GM18517 (cell line): ENCODE measurements at regions not wholly inside any gene's neighbourhood (a gene's known extent, or its start where the extent isn't known, plus 50 kb on each side); places are given as distances from the start of the nearest gene placed in this dataset.

Experiments used
- ATAC-seq: cut with Tn5 transposase; IDR thresholded peaks from one replicate; pipeline ENCODE4 v1.9.1; 2021; ENCODE audit warnings: mild to moderate bottlenecking, moderate library complexity; ENCODE audit not compliant: unreplicated experiment

GRCh38 chr4:129531253-129531652 lies 435.3 kb downstream of the C4orf33 start:
- ATAC-seq, result no peak

DNA sequence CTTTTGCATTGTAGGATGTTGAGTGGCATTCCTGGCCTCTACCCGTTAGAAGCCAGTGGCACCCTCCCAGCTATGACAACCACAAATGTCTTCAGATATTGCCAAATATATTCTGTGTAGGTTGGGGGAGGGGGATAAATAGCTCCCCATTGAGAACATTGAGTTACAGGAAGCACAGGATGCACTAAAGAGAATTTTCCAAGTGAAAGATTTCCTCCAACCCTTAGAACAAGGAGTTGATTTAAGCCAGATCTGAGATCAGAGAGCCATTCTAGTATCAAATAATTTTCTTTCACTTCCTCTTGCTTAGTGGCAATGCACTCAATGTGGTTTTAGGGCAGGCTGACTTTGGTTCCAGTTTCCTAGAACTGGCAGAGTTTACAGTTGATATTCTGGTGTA lies 436.6 kb downstream of the C4orf33 start:
- ATAC-seq, result peak; percentile 81

DNA sequence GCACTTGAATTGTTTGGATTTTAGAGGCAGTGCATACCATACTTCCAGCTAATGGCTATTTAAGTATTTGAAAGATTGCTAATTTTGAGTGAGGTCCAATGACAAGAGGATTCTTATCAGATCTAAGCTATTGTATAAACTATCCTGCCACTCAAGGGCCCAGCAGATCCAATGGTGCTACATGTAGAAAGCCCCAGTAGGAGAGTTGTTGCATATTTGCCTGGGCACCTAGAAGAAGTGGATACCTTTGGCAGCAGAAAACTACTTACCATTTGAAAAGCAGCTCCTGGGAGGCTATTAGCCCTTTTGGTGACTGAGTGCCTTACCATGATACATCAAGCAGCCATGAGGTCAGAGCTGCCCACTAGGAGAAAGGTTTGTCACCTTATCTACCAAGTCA lies 447.3 kb downstream of the C4orf33 start:
- no peak for ATAC-seq

DNA sequence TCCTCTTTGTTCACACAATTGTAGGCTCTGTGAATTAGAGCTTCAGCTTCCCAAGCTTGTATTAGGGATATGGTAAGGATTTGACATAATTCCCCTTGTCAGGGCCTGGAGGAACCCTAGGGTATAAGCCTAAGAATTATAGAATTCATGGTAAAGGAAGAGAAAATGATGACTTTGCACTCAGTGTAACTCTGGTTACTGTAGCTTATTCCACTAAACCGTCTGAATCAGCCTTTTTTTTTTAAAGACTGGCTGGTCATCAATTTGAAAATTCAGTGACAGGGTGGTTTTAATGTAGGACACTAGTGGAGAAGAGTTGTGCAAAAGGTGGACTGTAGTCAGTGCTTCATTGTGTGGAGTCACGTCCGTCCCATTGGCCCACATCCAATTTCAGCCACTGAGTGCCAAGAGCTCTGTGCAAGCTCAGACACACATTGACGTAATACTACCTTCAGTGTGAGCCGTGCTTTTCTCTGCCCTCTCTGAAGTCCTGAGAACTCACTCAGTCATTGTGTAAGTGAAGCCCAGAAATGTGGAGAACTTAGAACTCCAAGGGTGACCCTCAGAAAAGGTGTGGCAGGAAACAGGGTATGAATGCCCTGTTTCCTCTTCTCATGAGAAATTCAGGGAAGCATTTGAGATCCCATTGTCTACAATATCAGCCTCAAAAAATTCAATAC lies 449.8 kb downstream of the C4orf33 start:
- no peak for ATAC-seq

GRCh38 chr4:129546531-129546930 lies 450.6 kb downstream of the C4orf33 start:
- no peak for ATAC-seq

GRCh38 chr4:129550281-129550785 lies 454.4 kb downstream of the C4orf33 start:
- ATAC-seq, result no peak

GRCh38 chr4:129561280-129561679 lies 465.3 kb downstream of the C4orf33 start:
- ATAC-seq, result no peak

DNA sequence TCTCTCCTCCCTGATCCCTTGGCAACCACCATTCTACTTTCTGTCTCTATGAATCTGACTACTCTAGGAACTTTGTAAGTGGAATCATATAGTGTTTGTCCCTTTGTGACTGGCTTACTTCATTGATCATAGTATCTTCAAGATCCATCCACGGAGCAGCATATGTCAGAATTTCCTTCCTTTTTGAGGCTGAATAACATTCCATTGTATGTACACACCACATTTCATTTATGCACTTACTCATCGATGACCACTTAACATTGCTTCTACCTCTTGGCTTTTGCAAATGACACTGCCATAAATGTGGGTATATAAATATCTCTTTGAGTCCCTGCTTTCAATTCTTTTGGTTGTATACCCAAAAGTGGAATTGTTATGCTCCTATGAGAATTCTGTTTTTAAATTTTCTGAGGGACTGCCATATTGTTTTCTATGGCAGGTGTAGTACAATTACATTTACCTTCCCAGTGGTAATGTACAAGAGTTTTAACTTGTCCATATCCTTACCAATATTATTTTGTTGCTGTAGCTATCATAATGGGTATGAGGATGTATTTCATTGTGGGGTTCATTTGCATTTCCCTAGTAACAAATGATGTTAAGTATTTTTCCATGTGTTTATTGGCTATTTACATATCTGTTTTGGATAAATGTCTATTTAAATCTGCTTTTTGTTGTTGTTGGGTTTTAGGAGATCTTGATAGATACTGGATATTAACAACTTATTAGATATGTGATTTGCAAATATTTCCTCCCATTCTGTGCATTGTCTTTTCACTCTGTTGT lies 466.1 kb downstream of the C4orf33 start:
- ATAC-seq, result no peak

- no peak for ATAC-seq
Measured at GRCh38 chr4:129565214-129565613, 469.3 kb downstream of the C4orf33 start.

DNA sequence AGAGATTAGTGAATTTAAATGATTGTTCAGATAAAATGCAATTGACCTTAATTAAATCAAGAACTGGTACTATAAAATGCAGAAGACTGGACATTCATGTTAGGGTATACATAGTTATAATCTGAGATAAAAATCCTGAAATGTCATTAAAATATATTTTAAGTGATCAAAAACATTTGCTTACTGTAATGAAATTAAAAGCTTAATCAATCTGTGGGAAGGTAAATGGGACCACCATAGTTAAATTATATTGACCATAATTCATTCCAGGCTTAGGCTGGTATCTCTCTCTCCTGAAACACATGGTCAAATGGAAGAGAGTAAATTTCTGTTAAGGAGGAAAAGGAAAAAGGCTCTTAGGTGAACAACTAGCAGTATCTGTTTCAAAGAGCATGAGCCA lies 474.4 kb downstream of the C4orf33 start:
- no peak for ATAC-seq

GRCh38 chr4:129578336-129578735 lies 482.4 kb downstream of the C4orf33 start:
- no peak for ATAC-seq

DNA sequence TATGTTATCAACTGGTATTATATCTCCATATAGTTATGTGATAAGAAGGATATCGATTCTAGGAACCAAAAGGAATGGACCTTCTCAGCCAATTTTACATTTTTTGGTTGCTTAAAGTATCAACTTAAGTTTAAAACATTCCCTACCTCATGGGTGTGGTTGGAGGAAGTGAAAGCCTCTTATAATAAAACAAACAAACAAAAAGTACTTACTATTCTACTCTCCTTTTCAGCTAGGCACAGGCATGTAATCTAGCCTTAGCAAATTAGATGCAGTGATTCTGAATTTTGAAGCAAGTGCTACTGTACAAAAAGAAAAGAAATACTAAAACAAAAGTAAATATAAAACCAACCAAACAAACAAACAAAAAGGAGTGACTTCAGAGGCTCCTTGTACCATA lies 485.4 kb downstream of the C4orf33 start:
- ATAC-seq, result no peak

DNA sequence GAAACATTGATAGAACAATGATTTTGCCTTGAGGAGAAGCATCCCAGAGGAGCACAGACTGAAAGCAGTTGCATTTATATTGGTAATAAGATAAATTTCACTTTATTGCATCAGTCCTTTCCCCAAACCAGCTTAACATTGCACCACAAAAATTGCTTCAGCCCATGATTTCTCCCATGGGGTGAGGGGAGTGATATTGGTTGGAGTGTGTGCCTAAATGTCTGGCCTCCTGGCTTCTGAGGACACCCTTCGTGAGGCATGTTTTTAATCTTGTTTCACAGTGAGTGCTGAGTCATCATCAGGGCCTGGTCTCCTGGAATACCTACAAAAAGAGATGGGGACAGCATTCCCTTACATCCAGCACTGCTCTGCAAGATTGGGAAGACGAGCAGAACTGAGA lies 487.9 kb downstream of the C4orf33 start:
- no peak for ATAC-seq

DNA sequence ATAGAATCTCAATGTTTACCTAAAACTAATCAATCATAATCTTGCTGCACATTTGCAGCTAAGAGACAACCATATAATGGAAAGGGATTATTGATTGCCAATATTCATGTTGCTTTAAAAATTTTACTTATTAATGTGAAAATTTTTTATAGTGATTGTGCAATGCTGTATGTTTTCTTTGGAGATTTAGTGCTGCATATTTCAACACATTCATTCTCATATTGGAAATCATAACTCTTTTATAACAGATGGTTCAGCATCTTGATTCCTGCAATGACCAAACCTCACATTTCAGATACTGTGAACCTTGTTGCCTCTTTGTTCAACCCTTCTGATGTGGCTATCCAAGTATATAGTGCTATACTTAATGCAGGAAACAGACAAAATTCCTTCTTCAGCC lies 502.6 kb downstream of the C4orf33 start:
- ATAC-seq, result no peak

DNA sequence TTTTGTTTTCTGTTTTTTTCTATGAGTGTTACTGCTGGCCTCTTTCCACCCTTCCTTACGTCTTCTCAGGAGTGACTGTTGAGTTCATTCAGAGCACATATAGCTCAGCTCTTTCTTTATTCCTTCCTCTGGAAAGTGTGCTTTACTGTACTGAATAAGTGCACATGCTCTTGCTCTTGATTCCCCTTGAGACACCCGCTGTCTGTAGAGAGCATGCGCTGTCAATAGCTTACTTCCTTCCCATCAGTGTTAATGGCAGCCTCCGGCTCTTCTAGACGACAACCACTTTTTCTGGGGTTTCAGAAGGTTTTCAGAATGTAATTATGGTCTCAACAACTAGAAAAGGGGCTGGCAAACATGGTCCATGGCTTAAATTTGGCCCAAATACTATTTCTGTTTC lies 504.9 kb downstream of the C4orf33 start:
- ATAC-seq, result no peak

- no peak for ATAC-seq
Measured at GRCh38 chr4:129602447-129602846, 506.5 kb downstream of the C4orf33 start.

DNA sequence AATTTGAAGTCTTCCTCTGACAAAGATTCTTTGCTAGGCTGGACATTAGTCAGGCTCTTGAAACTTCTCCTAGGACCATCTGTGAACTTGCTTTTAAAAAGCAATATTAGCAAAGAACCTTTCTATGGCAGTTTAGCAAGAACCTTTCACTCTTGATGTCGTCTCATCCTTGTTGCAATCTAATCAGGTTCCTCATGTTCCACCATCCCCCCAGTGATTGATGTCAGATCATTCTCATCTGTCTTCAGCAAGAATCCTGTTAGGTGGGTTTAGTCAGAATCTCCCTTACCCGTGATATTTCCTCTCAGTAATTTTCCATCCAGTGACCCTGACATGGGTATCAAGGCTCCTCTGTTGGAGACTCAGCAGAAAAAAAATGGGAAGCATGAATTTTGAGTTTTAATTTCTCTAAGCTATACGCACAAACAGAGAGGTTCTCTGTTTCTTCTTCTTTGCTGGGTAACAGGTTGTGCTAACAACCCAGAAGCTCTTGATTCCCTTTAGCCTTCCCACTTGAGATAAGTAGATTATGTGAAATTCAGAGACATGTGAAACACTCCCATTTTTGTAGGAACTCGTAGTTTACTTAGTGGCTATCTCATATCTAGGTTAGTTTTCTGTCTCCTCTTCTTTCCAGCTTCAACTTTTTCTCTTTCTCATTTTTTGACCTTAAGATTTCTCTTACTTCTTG lies 507.4 kb downstream of the C4orf33 start:
- ATAC-seq, result no peak

GRCh38 chr4:129604632-129605255 lies 508.8 kb downstream of the C4orf33 start:
- no peak for ATAC-seq

- no peak for ATAC-seq
Measured at GRCh38 chr4:129614611-129615010, 518.7 kb downstream of the C4orf33 start.

DNA sequence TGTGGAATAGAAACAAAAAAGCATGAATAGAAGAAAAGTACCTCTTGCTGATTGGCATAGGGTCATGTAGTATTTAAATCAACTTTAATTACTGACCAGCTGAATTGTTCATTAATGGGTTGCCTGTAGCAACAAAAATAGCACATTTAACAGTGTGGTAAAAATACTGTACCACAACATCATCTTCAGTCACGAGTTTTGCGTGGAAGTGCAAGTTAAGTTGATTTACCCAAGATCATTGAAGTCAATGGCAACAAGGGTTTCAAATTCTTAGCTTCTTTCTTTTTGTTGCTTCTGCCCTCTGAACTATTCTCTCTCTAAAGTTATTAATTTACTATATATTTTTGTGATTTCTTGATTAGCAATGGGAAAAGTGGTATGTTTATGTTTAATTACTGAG lies 526.6 kb downstream of the C4orf33 start:
- ATAC-seq, result no peak

DNA sequence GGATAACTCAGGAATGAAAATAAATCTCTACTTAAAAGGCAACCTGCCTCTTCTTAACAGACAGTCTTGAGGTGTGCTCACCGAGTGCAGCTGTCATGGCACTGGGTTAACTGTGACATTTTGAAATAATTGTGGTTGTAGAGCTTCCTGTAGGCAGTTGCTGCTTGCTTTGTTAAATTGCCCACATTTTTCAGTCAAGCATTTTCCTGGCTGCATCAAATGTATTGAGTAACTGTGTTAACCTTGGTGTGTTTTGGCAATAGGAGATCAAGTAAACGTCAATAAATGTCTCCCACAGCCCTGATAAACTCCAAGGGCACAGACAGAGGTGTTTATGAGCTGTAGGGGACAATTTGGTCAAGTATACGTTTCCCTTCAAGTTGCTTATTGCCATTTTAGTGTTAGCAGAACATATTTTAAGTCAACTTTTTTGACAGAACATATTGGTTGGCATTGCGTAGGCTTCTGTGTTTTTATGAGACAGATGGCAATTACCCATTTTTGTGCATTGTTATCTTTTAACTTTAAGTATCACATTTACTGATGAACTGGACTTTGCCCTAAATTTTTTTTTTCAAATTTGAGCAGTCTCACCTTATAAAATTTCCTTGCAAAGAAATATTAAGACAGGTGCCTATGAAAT lies 527.4 kb downstream of the C4orf33 start:
- ATAC-seq, result no peak
